KBM-7 (cell line): ENCODE measurements at regions not wholly inside any gene's neighbourhood (a gene's known extent, or its start where the extent isn't known, plus 50 kb on each side); places are given as distances from the start of the nearest gene placed in this dataset.
A peak's percentile ranks its signal among the peaks of the same experiment; 100 is the strongest.

Experiments used
- DNase-seq: peaks from one replicate; pipeline ENCODE4 v3.0.0-alpha.2; 2015
- in situ Hi-C: fragments of 300-500 bp; cut with MboI; formaldehyde crosslinking; loops from 2 replicates; pipeline ENCODE4 v1.14.3; 2020; ENCODE audit warnings: low sequenced_read_pairs, low pct_unique_long_range_greater_than_20kb, mixed read lengths

DNA sequence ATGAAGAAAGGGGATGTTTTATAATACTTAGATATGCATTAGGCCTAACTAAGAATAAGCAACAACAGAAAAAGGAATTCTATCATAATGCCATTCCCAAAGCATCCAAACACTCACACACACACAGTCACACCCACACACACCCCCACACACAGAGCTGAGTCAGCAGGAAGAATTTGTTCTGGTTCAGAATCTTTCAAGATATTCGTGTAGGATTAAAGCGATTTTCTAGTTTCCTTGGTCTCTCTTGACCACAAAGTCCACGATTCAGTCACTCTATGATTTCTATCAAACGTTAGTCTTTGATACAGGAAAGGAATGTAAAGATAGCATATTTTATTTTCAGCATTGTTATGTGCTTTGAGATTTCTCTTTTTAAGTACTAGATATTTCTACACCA, 382.6 kb upstream of the DCN start:
- DNase-seq = no peak
- in situ Hi-C loops = no loop called here

- in situ Hi-C loops = no loop called here
- no peak for DNase-seq
Measured at GRCh38 chr12:91563011-91563765, 380.6 kb upstream of the DCN start.

DNA sequence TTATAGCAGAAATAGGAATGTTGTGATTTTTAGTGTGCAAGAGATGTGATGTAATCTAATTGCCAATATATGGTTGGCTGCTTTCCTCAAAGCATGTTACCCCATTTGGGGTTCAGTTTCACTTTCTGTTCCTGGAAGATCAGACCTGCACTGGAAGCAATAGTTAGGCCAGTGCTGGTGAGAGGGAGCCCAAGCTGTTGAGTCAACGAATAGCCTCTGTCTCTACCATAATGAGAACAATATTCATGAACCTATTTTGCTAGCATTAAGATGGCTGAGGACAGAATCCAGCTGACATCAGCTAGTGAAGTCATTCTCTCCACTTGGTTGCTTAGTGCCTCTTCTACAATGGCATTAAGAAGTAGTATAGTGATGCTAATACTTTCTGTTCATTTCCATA, 379.9 kb upstream of the DCN start:
- in situ Hi-C loops = no loop called here

DNA sequence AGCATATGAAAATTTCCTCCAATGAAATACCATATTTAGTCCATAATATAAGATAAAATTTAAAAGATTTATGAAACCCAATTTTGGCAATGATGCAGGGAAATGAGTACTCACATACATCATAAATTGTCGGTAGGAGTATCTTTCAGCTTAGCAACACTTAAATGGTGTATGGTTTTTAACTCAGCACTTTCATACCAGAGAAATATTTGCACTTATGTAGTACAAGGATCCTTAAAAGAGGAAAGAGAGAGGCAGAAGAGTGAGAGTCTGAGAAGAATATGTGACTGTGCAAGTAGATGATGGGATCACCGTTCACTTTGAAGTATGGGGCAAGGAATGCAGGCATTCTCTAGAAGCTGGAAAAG, 379.3 kb upstream of the DCN start:
- in situ Hi-C loops = no loop called here
- DNase-seq = no peak

More for the DNA sequence above, 379.9 kb upstream of the DCN start:
- DNase-seq = no peak

DNA sequence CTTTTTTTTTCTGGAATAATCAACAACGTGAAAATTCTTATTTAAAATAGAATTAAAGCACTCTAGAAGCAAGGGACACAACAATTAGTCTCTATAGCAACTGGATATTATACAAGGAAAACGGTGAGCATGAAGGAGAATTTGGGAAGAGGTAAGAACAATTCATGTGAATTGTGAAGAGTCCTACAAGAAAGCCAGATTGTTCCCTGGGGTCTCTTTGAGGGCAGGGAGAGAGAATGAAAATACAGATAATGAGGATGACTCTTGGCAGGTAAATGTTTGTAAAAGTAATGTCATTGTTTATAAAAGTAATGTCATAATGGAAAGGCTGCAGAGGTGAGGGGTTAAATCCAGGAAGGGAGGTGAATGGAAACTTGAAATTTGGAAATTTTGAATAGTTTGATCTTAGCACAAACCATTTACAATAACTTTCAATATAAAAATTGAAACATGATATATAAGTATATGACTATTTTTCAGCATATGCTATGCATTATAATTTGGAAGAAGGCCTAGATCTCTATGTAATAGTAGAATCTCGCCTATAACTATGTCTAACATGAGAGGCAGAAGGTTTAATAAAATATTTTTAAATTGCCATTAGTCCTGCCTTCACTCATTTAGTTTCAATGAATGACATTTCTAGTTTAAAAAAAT, 378.8 kb upstream of the DCN start:
- in situ Hi-C loops = no loop called here
- no peak for DNase-seq

DNA sequence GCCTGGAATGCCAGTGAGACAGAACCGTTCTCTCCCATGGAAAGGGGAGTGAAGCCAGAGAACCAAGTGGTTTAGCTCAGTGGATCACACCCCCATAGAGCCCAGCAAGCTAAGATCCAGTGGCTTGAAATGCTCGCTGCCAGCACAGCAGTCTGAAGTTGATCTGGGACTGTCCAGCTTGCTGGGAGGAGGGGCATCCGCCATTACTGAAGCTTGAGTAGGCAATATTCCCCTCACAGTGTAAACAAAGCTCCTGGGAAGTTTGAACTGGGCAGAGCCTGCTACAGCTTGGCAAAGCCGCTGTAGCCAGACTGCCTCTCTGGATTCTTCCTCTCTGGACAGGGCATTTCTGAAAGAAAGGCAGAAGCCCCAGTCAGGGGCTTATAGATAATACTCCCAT, 374.3 kb upstream of the DCN start:
- in situ Hi-C loops = no loop called here
- no peak for DNase-seq

- DNase-seq = no peak
- in situ Hi-C loops = no loop called here
Measured at GRCh38 chr12:91555436-91556415, 373.1 kb upstream of the DCN start.

GRCh38 chr12:91551927-91552326, 369.3 kb upstream of the DCN start:
- in situ Hi-C loops = no loop called here
- peak; percentile 4 for DNase-seq

DNA sequence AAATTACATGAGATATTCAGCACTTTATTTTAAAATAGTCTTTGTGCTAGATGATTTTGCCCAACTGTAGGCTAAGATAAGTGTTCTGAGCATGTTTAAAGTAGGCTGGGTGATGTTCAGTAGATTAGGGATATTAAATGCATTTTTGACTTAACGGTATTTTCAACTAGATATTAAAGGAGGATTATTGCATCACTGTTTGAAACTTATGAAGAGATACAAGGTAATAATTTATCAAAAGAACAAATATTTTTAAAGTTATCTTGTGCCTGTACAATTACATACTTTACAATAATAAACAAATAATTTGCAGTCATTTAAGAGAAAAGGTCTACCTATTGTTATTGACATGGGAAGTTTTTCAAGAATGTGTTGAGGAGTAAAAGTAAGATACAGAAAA, 368.6 kb upstream of the DCN start:
- in situ Hi-C loops = no loop called here
- no peak for DNase-seq

DNA sequence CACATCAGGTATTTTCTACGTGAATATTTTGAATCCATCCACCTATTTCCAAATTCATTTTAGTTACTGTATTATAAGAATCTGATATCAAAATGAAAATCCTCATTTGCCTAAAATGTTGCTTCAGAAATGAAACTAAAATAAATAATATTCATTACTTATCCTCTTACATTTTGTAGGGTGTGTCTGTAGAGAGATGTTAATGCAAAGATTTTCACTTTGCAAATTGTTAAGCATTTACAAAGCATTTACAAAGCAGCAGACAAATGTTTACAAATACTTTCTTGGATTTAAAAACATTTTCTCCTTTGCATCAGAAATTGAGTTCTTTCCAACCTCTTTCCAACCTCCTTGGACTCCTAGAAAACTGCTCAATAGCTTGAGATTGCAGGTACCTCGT, 360.0 kb upstream of the DCN start:
- in situ Hi-C loops = no loop called here
- no peak for DNase-seq

DNA sequence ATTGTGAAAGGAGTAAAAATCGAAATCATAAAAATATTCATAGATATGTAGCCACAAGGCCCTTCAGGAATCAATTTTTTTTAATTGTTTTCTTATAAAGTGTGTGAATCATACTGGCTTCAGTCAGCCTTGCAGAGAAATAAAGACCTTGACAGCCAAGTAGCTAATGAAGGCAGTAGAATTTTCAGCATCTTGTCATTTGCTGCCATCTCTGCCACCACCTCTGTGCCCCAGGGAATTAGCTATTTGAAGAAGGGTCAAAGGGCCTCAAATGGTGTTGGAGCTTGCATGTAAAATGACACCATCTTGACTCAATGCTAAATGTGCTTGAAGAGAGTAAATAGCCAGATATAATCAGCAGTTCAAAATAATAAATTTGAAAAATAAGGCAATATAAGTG, 359.4 kb upstream of the DCN start:
- DNase-seq = no peak
- in situ Hi-C loops = no loop called here

- in situ Hi-C loops = no loop called here
- no peak for DNase-seq
Measured at GRCh38 chr12:91538418-91538817, 355.8 kb upstream of the DCN start.

DNA sequence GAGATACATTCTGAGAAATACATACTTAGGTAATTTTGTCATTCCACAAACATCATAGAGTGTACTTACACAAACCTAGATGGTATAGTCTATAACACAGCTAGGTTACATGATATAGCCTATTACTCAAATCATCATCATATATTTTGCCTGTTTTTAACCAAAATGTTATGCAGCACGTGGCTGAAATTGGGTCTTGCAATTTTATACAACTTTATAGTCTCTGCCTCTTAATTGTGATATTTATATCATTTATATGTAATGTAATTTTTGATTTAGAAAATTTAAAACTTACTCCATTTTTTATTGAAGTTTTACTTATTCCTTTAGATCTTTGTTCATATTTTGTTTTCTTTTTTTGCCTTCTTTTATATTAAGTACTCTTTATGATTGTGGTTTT, 350.7 kb upstream of the DCN start:
- in situ Hi-C loops = no loop called here
- DNase-seq = no peak

DNA sequence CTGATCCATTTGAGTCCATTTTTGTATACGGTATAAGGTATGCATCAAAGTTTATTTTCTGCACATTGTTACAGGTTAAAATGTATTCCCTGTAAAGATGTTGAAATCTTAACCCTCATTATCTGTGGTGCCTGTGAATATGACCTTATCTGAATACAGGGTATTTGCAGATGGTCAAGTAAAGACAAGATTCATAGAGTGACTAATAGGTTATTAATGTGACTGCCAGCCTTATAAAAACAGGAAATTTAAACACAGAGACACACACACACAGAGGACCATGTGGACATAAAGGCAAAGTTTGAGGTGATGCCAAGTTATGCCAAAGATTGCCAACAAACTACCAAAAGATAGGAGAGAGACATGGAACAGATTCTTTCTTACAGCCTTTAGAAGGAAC, 347.2 kb upstream of the DCN start:
- in situ Hi-C loops = no loop called here
- no peak for DNase-seq

DNA sequence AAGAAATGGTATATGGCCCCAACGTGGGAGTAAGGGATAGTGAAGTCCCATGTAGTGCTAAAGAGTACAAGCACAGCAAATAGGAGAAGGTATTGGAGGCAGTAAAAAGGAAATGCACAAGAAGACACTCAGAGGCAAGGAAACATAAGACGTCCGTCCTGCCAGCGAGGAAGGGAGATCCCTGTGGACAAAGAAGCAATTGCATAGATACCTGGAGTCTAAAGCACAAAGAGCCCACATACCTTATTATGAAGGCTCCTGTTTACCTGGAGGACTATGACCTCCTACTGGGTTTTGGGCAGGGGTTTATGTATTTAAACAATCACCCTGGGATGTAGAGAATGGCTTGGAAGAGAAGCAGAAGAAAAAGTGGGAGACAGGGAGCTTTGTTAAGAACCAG, 341.2 kb upstream of the DCN start:
- DNase-seq = no peak
- in situ Hi-C loops = no loop called here

- in situ Hi-C loops = no loop called here
- no peak for DNase-seq
Measured at GRCh38 chr12:91516695-91517047, 334.1 kb upstream of the DCN start.

DNA sequence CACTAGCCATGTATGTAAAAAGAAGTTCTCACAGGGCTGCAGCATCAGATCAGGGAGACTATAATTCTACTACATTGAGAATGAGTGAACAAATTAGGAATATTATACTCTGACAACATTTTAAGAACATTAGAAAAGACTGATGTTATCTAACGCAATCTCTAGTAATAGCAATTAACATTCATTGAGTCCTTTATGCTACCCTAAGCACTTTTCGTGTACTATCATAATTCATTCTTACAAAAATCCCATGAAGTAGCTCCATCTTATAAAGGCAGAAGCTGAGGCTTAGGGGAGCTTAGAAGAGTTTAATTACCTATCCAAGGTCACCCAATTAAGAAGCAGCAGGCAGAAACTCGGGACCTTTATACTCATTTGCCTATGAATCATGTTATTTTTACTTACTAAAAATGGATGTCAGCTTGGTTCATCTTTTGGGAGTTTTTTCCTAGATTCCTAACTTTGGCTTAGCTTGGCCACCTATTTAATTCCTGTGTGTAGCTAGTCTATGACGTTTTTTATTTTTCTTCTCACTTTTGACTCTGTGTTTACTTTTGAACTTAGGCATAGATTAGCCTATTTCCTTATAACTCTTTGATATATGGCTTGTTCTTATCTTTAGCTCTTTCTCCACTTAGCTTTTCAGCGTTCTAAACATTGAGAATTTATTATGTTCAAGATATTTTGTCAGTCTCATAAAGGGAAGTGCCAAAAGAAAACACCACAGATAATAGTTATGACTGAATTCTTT, 333.5 kb upstream of the DCN start:
- in situ Hi-C loops = no loop called here
- DNase-seq = no peak

- DNase-seq = no peak
- in situ Hi-C loops = no loop called here
Measured at GRCh38 chr12:91513313-91513712, 330.7 kb upstream of the DCN start.

DNA sequence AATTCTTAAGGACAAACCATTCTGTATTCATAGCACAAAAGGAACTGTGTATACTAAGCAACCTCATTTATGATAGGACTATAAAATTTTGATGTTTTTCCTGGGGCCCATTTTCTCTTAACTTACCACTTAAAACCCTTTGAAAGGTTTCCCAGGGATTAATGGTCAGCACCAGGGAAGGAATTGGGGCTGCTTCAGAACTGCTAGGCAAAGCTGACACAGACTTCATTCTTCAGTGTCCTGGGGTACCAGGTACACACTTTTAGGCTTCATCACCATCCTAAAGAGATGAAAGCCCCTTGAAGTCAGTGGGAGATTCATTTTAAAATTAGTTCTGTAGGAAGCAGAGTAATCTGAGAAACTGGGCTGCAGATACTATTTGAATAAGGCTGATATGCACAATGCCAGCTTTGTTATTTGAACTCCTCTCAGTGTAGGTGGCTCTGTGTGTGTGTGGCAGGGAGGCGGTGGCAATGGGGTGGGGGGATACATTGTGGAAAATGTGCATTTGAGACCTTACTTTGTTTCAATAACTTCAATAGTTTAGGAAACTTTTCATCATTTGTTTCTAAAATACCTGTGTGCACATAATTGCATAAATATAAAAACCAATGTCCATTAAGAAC, 329.3 kb upstream of the DCN start:
- in situ Hi-C loops = no loop called here
- DNase-seq = no peak
